Calu3 (cell line): ENCODE measurements at regions not wholly inside any gene's neighbourhood (a gene's known extent, or its start where the extent isn't known, plus 50 kb on each side); places are given as distances from the start of the nearest gene placed in this dataset.

Source experiments
- BruUV-seq: library from RNA; stranded (reverse); fragments of 400-500 nt; replicated peaks from 2 replicates; lab custom pipeline; 2021; lab: Mats Ljungman, UMichigan
- CTCF ChIA-PET: fragments of 300-600 bp; sonication (Branson Sonifier 250); formaldehyde crosslinking; loops from one replicate; lab custom pipeline; 2022; ENCODE audit warnings: antibody characterized with exemption; lab: Charles Lee
- DNase-seq: peaks from one replicate; pipeline ENCODE4 v3.0.0; 2022
- H3K27ac Mint-ChIP-seq: one replicate; pipeline ENCODE4 v1.8.0; 2022; ENCODE audit warnings: mixed read lengths; ENCODE audit not compliant: unreplicated experiment
- H3K27me3 Mint-ChIP-seq: one replicate; pipeline ENCODE4 v1.8.0; 2022; ENCODE audit warnings: mixed read lengths; ENCODE audit not compliant: unreplicated experiment
- H3K36me3 Mint-ChIP-seq: one replicate; pipeline ENCODE4 v1.8.0; 2022; ENCODE audit warnings: mild to moderate bottlenecking, moderate library complexity, mixed read lengths; ENCODE audit not compliant: insufficient read depth, unreplicated experiment
- H3K4me1 Mint-ChIP-seq: one replicate; pipeline ENCODE4 v1.8.0; 2022; ENCODE audit warnings: mild to moderate bottlenecking, low read depth, mixed read lengths; ENCODE audit not compliant: unreplicated experiment
- H3K4me3 Mint-ChIP-seq: one replicate; pipeline ENCODE4 v1.8.0; 2022; ENCODE audit warnings: mild to moderate bottlenecking, low read depth, moderate library complexity, mixed read lengths; ENCODE audit not compliant: unreplicated experiment
- H3K9me3 Mint-ChIP-seq: one replicate; pipeline ENCODE4 v1.8.0; 2022; ENCODE audit warnings: low read depth, mixed read lengths; ENCODE audit not compliant: unreplicated experiment
- intact Hi-C: fragments of 100-400 bp; cut with micrococcal nuclease; formaldehyde crosslinking; loops from one replicate; pipeline ENCODE4 v1.10.0; 2022; ENCODE audit not compliant: unreplicated experiment
- TF ChIP-seq, protein P1 (sequence below): fragments of 200-600 bp; IDR thresholded peaks from one replicate; pipeline ENCODE4 v1.8.0; 2022; ENCODE audit warnings: antibody characterized with exemption; ENCODE audit not compliant: unreplicated experiment

DNA sequence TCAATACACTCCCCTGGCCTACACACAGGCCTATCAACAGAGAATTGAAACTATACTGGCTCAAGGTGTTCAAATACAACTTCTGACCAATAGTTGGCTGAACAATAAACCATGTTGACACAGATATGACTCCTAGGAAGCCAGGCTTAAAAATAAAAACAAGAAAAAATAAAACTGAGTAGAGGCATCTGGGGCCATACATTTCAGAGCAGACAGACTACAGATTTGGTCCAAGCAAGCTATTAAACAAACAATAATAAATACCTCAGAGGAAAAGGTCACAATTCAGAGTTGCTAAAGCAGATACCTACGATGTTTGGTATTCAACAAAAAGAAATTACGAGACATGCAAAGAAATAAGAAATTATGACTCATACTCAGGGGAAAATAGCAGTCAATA, 132.8 kb upstream of the ACVR2A start:
- no TSS peak for BruUV-seq

GRCh38 chr2:147711031-147711430, 133.8 kb upstream of the ACVR2A start:
- peaks cover 14% of the 10 kb centered on the region for H3K4me1 Mint-ChIP-seq
- no peak overlapping the region for H3K4me3 Mint-ChIP-seq
- DNase-seq, result no peak
- no TSS peak for BruUV-seq
- no peaks in the 10 kb centered on the region for H3K27me3 Mint-ChIP-seq
- H3K9me3 Mint-ChIP-seq, result peaks cover 11% of the 10 kb centered on the region
- no peaks in the 10 kb centered on the region for H3K36me3 Mint-ChIP-seq
- H3K27ac Mint-ChIP-seq, result no peak overlapping the region
- CTCF ChIA-PET, result no interaction called here
- intact Hi-C loops, result no loop called here
- TF ChIP-seq, protein P1, sequence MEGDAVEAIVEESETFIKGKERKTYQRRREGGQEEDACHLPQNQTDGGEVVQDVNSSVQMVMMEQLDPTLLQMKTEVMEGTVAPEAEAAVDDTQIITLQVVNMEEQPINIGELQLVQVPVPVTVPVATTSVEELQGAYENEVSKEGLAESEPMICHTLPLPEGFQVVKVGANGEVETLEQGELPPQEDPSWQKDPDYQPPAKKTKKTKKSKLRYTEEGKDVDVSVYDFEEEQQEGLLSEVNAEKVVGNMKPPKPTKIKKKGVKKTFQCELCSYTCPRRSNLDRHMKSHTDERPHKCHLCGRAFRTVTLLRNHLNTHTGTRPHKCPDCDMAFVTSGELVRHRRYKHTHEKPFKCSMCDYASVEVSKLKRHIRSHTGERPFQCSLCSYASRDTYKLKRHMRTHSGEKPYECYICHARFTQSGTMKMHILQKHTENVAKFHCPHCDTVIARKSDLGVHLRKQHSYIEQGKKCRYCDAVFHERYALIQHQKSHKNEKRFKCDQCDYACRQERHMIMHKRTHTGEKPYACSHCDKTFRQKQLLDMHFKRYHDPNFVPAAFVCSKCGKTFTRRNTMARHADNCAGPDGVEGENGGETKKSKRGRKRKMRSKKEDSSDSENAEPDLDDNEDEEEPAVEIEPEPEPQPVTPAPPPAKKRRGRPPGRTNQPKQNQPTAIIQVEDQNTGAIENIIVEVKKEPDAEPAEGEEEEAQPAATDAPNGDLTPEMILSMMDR, result no peak

More for the DNA sequence above, 132.8 kb upstream of the ACVR2A start:
- Mint-ChIP-seq H3K27ac (no peak overlapping the region), H3K27me3 (no peaks in the 10 kb centered on the region), H3K9me3 (peaks cover 7% of the 10 kb centered on the region), H3K36me3 (no peaks in the 10 kb centered on the region), H3K4me1 (peaks cover 14% of the 10 kb centered on the region), H3K4me3 (no peak overlapping the region)
- intact Hi-C loops, result no loop called here
- TF ChIP-seq, protein P1, result no peak
- CTCF ChIA-PET, result interaction anchor here (0.7 kb wide), 1 partner anchor 421 kb away, joined by 3 read pairs; no protein-coding TSS in a partner anchor
- DNase-seq, result no peak

- CTCF ChIA-PET, result no interaction called here
These were observed 135.2 kb upstream of the ACVR2A start for GRCh38 chr2:147709655-147710054.

DNA sequence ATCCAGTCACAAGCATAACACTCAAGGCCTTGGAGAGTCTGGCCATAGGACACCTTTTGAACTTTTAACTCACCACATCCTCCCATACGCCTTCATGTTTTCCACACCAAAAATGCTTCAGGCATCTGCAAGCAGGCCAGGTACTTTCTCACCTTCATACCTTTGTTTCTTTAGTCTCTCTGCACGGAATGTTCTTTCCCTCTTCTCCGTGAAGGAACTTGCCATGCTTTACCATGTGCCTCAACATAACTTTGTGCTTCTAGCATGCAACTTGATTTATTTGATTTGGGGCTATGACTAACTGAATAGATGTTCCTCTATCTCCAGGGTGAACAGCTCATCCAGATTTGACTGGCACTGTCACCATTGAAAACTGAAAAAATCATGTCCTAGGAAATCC, 141.7 kb upstream of the ACVR2A start:
- BruUV-seq, result no TSS peak
- CTCF ChIA-PET, result no interaction called here
- Mint-ChIP-seq H3K4me3 (no peak overlapping the region), H3K27ac (no peak overlapping the region), H3K4me1 (peaks cover 5% of the 10 kb centered on the region), H3K36me3 (no peaks in the 10 kb centered on the region), H3K27me3 (no peaks in the 10 kb centered on the region), H3K9me3 (peaks cover 18% of the 10 kb centered on the region)
- intact Hi-C loops, result no loop called here
- TF ChIP-seq, protein P1, result no peak
- DNase-seq, result no peak

More at GRCh38 chr2:147709655-147710054, 135.2 kb upstream of the ACVR2A start:
- no peaks in the 10 kb centered on the region for H3K27me3 Mint-ChIP-seq
- DNase-seq, result no peak
- no peak overlapping the region for H3K4me3 Mint-ChIP-seq
- intact Hi-C loops, result no loop called here
- no TSS peak for BruUV-seq
- H3K4me1 Mint-ChIP-seq, result peaks cover 14% of the 10 kb centered on the region
- TF ChIP-seq, protein P1, result no peak
- H3K27ac Mint-ChIP-seq, result no peak overlapping the region
- peaks cover 14% of the 10 kb centered on the region for H3K9me3 Mint-ChIP-seq
- H3K36me3 Mint-ChIP-seq, result no peaks in the 10 kb centered on the region
